Parathyroid adenoma (tissue), 2 donors: ENCODE measurements at regions not wholly inside any gene's neighbourhood (a gene's known extent, or its start where the extent isn't known, plus 50 kb on each side); places are given as distances from the start of the nearest gene placed in this dataset.

ENCODE experiments used
- H2AFZ ChIP-seq: fragments of 300-600 bp; sonication (generic); one replicate; pipeline ENCODE4 v1.7.0; 2017; ENCODE audit warnings: antibody characterized with exemption, mild to moderate bottlenecking
- H3K27ac ChIP-seq: fragments of 300-600 bp; sonication (generic); one replicate; pipeline ENCODE4 v1.7.0; 2017
- H3K27me3 ChIP-seq: fragments of 300-600 bp; sonication (generic); one replicate; pipeline ENCODE4 v1.7.0; 2017; ENCODE audit warnings: low read length; ENCODE audit not compliant: control insufficient read depth, insufficient read depth
- H3K36me3 ChIP-seq: fragments of 300-600 bp; sonication (generic); one replicate; pipeline ENCODE4 v1.7.0; 2017; ENCODE audit warnings: low read length; ENCODE audit not compliant: control insufficient read depth, insufficient read depth
- H3K4me1 ChIP-seq: fragments of 300-600 bp; sonication (generic); one replicate; pipeline ENCODE4 v1.7.0; 2017; ENCODE audit warnings: control low read depth
- H3K4me2 ChIP-seq: fragments of 300-600 bp; sonication (generic); one replicate; pipeline ENCODE4 v1.7.0; 2017; ENCODE audit warnings: low read length
- H3K4me3 ChIP-seq: fragments of 300-600 bp; sonication (generic); one replicate; pipeline ENCODE4 v1.7.0; 2017; ENCODE audit warnings: low read depth, low read length
- H3K79me2 ChIP-seq: fragments of 300-600 bp; sonication (generic); one replicate; pipeline ENCODE4 v1.7.0; 2017; ENCODE audit warnings: control low read depth
- H3K9ac ChIP-seq: fragments of 300-600 bp; sonication (generic); one replicate; pipeline ENCODE4 v1.7.0; 2017; ENCODE audit warnings: mild to moderate bottlenecking
- H3K9me3 ChIP-seq: fragments of 300-600 bp; sonication (generic); one replicate; pipeline ENCODE4 v1.7.0; 2017; ENCODE audit warnings: low read length; ENCODE audit not compliant: control insufficient read depth
- TF ChIP-seq, protein P1 (sequence below): fragments of 300-600 bp; sonication (generic); IDR thresholded peaks from one replicate; pipeline ENCODE4 v1.7.0; 2017; ENCODE audit warnings: antibody characterized with exemption, mild to moderate bottlenecking
- donor health status: primary hyperparathyroidism.

- Histone ChIP-seq H3K9ac (no peak overlapping the region), H3K4me3 (no peak overlapping the region), H3K4me1 (no peaks in the 10 kb centered on the region), H3K27ac (no peak overlapping the region), H3K4me2 (no peak overlapping the region), H3K36me3 (no peaks in the 10 kb centered on the region), H3K79me2 (no peaks in the 10 kb centered on the region), H3K27me3 (no peaks in the 10 kb centered on the region), H2AFZ (no peak overlapping the region), H3K9me3 (no peaks in the 10 kb centered on the region)
- TF ChIP-seq, protein P1, sequence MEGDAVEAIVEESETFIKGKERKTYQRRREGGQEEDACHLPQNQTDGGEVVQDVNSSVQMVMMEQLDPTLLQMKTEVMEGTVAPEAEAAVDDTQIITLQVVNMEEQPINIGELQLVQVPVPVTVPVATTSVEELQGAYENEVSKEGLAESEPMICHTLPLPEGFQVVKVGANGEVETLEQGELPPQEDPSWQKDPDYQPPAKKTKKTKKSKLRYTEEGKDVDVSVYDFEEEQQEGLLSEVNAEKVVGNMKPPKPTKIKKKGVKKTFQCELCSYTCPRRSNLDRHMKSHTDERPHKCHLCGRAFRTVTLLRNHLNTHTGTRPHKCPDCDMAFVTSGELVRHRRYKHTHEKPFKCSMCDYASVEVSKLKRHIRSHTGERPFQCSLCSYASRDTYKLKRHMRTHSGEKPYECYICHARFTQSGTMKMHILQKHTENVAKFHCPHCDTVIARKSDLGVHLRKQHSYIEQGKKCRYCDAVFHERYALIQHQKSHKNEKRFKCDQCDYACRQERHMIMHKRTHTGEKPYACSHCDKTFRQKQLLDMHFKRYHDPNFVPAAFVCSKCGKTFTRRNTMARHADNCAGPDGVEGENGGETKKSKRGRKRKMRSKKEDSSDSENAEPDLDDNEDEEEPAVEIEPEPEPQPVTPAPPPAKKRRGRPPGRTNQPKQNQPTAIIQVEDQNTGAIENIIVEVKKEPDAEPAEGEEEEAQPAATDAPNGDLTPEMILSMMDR: no peak
These were observed 487.2 kb upstream of the ROBO2 start for GRCh38 chr3:76552653-76553052.

GRCh38 chr3:76554707-76555106, 485.2 kb upstream of the ROBO2 start:
- Histone ChIP-seq H3K36me3 (no peaks in the 10 kb centered on the region), H3K79me2 (no peaks in the 10 kb centered on the region), H3K4me2 (no peak overlapping the region), H3K4me3 (no peak overlapping the region), H3K9ac (no peak overlapping the region), H3K9me3 (no peaks in the 10 kb centered on the region), H3K27me3 (no peaks in the 10 kb centered on the region), H2AFZ (no peak overlapping the region), H3K4me1 (no peaks in the 10 kb centered on the region), H3K27ac (no peak overlapping the region)
- TF ChIP-seq, protein P1: no peak

GRCh38 chr3:76561494-76562236, 478.2 kb upstream of the ROBO2 start:
- Histone ChIP-seq H3K4me3 (no peak overlapping the region), H3K4me2 (no peak overlapping the region), H3K27ac (no peak overlapping the region), H3K27me3 (no peaks in the 10 kb centered on the region), H3K9ac (no peak overlapping the region), H2AFZ (no peak overlapping the region), H3K9me3 (no peaks in the 10 kb centered on the region), H3K36me3 (no peaks in the 10 kb centered on the region), H3K4me1 (no peaks in the 10 kb centered on the region), H3K79me2 (no peaks in the 10 kb centered on the region)
- TF ChIP-seq, protein P1: no peak

GRCh38 chr3:76565496-76566210, 474.2 kb upstream of the ROBO2 start:
- Histone ChIP-seq H3K27ac (no peak overlapping the region), H2AFZ (no peak overlapping the region), H3K36me3 (no peaks in the 10 kb centered on the region), H3K9ac (no peak overlapping the region), H3K4me2 (no peak overlapping the region), H3K79me2 (no peaks in the 10 kb centered on the region), H3K4me1 (no peaks in the 10 kb centered on the region), H3K9me3 (no peaks in the 10 kb centered on the region), H3K4me3 (no peak overlapping the region), H3K27me3 (no peaks in the 10 kb centered on the region)
- TF ChIP-seq, protein P1: no peak

GRCh38 chr3:76566211-76566534, 473.7 kb upstream of the ROBO2 start:
- Histone ChIP-seq H2AFZ (no peak overlapping the region), H3K4me1 (no peaks in the 10 kb centered on the region), H3K79me2 (no peaks in the 10 kb centered on the region), H3K27ac (no peak overlapping the region), H3K36me3 (no peaks in the 10 kb centered on the region), H3K4me3 (no peak overlapping the region), H3K4me2 (no peak overlapping the region), H3K9ac (no peak overlapping the region), H3K9me3 (no peaks in the 10 kb centered on the region), H3K27me3 (no peaks in the 10 kb centered on the region)
- TF ChIP-seq, protein P1: no peak
